Activated T-cell treated with anti-CD3 and anti-CD28 coated beads for 24 hours (primary cell): ENCODE measurements at regions not wholly inside any gene's neighbourhood (a gene's known extent, or its start where the extent isn't known, plus 50 kb on each side); places are given as distances from the start of the nearest gene placed in this dataset.

Experiments used
- DNase-seq: peaks from one replicate; pipeline ENCODE4 v3.0.0-alpha.2; 2020; ENCODE audit warnings: low read depth

- no peak for DNase-seq
Measured at GRCh38 chr2:145079641-145080040, 559.7 kb upstream of the ZEB2 start.

- no peak for DNase-seq
Measured at GRCh38 chr2:145078923-145079322, 559.0 kb upstream of the ZEB2 start.

- no peak for DNase-seq
Measured at GRCh38 chr2:145076085-145076484, 556.2 kb upstream of the ZEB2 start.

- DNase-seq = no peak
Measured at GRCh38 chr2:145075454-145076062, 555.6 kb upstream of the ZEB2 start.

- DNase-seq = no peak
Measured at GRCh38 chr2:145070703-145071102, 550.8 kb upstream of the ZEB2 start.

GRCh38 chr2:145068509-145068908 is 548.6 kb upstream of the ZEB2 start:
- no peak for DNase-seq

- DNase-seq = no peak
Measured at GRCh38 chr2:145067549-145068030, 547.7 kb upstream of the ZEB2 start.

GRCh38 chr2:145066856-145067548 is 547.1 kb upstream of the ZEB2 start:
- DNase-seq = no peak

- DNase-seq = no peak
Measured at GRCh38 chr2:145066151-145066661, 546.3 kb upstream of the ZEB2 start.

- DNase-seq = no peak
Measured at GRCh38 chr2:145065342-145065741, 545.4 kb upstream of the ZEB2 start.

GRCh38 chr2:145064511-145064910 is 544.6 kb upstream of the ZEB2 start:
- DNase-seq = no peak

- DNase-seq = no peak
Measured at GRCh38 chr2:145060876-145061275, 541.0 kb upstream of the ZEB2 start.

GRCh38 chr2:145059914-145060313 is 540.0 kb upstream of the ZEB2 start:
- no peak for DNase-seq

- no peak for DNase-seq
Measured at GRCh38 chr2:145059343-145059742, 539.4 kb upstream of the ZEB2 start.

GRCh38 chr2:145058457-145058856 is 538.5 kb upstream of the ZEB2 start:
- DNase-seq = no peak

- DNase-seq = no peak
Measured at GRCh38 chr2:145055651-145056050, 535.7 kb upstream of the ZEB2 start.

- no peak for DNase-seq
Measured at GRCh38 chr2:145050134-145050533, 530.2 kb upstream of the ZEB2 start.

- no peak for DNase-seq
Measured at GRCh38 chr2:145049475-145049874, 529.6 kb upstream of the ZEB2 start.

GRCh38 chr2:145047554-145047953 is 527.6 kb upstream of the ZEB2 start:
- no peak for DNase-seq

- no peak for DNase-seq
Measured at GRCh38 chr2:145044491-145044890, 524.6 kb upstream of the ZEB2 start.

- DNase-seq = no peak
Measured at GRCh38 chr2:145043399-145043834, 523.5 kb upstream of the ZEB2 start.

- DNase-seq = no peak
Measured at GRCh38 chr2:145041706-145042105, 521.8 kb upstream of the ZEB2 start.

GRCh38 chr2:145040433-145040832 is 520.5 kb upstream of the ZEB2 start:
- no peak for DNase-seq
